ENCODE measurements at regions not wholly inside any gene's neighbourhood (a gene's known extent, or its start where the extent isn't known, plus 50 kb on each side); places are given as distances from the start of the nearest gene placed in this dataset.
"Not testable (repeated sequence)": the region's sequence is repeated elsewhere in the genome, so short reads cannot be mapped to it uniquely, and the experiment has no call there.

- DNase-seq = no peak
Measured at GRCh38 chr1:55888685-55889317, 673.6 kb upstream of the USP24 start.

GRCh38 chr1:55886856-55887712 is 671.9 kb upstream of the USP24 start:
- no peak for DNase-seq

DNA sequence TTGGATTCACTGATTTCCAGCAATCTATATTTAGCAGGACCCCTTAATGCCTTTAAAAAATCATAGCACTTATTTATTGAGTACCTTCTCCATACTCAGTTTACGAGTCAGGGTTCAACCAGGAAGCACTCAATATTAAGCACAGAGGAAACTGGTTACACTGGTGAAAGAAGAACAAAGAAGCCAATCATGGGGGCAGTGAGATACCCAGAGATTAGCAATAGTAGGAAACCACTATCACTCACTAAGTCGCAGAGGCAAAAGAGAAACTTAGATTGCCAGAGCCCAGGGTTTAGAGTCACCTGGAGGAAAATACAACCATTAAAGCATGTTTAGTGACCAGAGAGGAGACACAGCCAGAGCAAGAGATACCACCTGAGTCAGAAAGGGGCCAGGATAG is 670.5 kb upstream of the USP24 start:
- no peak for DNase-seq

DNA sequence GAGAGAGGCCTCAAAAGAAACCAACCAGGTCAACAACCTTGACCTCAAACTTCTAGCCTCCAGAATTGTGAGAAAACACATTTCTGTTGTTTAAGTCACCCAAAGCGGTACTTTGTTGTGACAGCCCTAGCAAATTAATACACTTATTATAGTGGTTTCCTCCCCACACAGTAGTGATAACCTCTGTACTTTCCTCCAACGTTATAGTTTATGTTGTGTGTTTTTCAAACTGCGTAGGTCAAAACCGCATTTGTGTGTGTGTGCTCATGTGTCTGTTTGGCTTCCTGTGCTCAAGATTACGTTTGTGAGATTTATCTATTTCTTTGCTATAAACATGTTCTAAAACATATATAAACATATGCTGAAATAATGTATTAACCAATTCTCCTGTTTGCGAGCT is 667.8 kb upstream of the USP24 start:
- DNase-seq = no peak

GRCh38 chr1:55879346-55879745 is 664.2 kb upstream of the USP24 start:
- DNase-seq = no peak

GRCh38 chr1:55877437-55878232 is 662.5 kb upstream of the USP24 start:
- DNase-seq = no peak

GRCh38 chr1:55876276-55877060 is 661.3 kb upstream of the USP24 start:
- no peak for DNase-seq

GRCh38 chr1:55870106-55870505 is 654.9 kb upstream of the USP24 start:
- DNase-seq = no peak

GRCh38 chr1:55869065-55869464 is 653.9 kb upstream of the USP24 start:
- peak; percentile 68 for DNase-seq

GRCh38 chr1:55868026-55868425 is 652.9 kb upstream of the USP24 start:
- peak; percentile 65 for DNase-seq

GRCh38 chr1:55867304-55867843 is 652.2 kb upstream of the USP24 start:
- no peak for DNase-seq

DNA sequence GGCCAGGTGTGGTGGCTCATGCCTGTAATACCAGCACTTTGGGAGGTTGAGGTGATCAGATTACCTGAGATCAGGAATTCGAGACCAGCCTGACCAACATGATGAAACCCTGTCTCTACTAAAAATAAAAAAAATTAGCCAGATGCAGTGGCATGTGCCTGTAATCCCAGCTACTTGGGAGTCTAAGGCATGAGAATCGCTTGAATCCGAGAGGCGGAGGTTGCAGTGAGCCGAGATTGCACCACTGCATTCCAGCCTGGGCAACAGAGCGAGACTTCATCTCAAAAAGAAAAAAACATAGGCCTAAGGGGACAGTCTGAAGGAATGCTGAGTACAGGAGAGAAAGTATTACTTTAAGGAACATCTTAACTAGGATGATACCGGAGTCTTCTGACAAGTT is 650.6 kb upstream of the USP24 start:
- not testable (repeated sequence) for DNase-seq

DNA sequence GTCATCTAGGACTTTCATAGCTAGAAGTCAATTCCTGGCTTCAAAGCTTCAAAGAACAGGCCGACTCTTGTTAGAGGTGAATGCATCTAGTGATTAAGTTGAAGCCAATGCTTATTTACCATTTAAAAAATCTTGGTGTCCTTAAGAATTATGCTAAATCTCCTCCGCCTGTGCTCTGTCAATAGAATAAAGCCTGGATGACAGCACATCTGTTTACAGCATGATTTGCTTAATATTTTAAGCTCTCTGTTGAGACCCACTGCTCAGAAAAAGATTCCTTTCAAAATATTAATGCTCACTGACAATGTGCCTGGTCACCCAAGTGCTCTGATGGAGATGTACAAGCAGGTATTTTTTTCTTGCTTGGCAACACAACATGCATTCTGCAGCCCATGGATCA is 649.1 kb upstream of the USP24 start:
- DNase-seq = no peak

GRCh38 chr1:55861676-55862340 is 646.6 kb upstream of the USP24 start:
- no peak for DNase-seq

DNA sequence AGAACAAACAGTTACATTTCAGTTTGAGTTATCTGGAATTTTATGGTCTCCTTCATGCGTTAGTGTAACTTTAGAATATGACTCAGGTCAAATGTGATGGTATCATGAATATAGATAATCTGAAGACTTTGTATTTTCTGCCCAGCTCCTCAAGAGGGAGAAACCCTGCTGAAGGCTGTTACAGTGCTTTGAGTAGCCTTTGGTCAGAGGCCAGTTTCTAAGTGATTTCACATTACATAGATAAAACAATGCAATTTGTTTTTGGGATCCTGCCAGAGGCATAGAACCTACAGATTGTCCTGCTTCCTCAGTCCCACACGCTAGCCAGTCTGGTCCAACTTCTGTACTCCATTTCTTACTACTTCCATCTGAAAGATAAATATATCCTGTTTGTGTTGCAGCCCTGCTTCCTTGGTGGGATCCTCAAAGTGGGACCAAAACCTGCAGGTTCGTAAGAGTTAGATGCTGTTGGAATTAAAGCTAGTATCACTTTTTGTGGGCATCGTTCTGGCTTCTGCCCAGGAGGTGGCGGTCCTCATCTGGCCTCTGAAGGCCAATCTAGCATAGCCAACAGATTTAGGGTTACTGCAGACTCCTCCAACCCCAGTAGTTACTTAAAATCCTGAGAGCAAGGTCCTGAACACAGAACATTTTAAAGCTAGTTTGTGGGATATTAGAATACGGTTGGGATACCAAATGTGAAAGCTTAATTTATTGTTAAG is 645.8 kb upstream of the USP24 start:
- DNase-seq = no peak

DNA sequence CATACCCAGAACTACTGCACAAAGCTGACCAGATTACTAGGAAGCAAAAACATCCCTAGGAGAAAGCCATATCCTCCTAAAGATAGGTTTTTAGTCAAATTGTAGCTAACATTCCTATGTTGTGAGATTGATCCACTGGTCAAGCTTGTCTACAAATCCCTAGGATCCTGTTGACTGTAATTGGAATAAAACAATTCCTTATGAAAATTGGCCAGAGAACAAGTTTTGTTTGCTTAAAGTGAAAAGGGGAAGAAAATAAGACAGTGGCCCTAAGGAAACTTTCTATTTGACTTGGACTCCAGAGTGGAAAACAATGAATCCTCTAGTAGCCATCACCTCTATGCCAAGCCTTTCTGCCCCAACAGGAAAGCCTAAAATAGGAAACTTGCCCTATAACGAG is 645.2 kb upstream of the USP24 start:
- DNase-seq = no peak

- DNase-seq = no peak
Measured at GRCh38 chr1:55854911-55855310, 639.7 kb upstream of the USP24 start.

GRCh38 chr1:55848906-55849305 is 633.7 kb upstream of the USP24 start:
- DNase-seq = no peak

DNA sequence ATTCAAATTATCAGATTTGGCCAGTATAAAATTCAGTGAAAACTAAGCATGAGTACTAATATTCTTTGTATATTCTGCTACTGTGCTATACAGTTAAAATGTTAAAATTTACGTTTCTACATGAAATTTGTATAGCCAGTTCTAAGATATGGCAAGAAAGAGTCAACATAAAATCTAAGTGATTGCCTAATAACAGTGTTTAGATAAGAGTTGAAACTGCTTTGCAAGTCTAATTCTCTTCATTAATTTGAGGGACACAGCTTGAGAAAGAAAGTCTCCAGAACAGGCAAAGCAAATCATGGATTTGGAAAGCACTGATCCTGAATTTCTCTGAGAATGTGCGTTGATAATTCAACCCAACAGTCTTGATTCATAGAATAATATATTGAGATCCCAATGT is 630.9 kb upstream of the USP24 start:
- DNase-seq = no peak

DNA sequence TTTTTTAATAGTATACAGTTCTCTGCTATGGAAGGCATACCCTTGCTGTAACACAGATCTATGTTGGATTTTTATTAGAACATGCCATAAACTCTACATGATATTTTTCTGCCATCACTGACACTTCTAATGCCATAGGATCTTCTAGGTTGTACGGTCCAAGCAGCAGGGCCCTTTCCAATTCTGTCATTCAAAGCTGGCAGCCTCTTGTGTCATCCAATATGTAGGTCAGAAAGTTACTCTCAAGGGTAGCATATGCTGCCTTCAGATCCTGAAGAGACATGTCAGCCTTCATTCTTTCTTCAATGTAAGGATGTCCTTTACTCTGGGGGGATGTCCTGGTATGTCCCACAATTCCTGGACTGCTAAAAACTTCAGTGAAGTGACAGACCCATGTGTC is 629.2 kb upstream of the USP24 start:
- DNase-seq = no peak

- no peak for DNase-seq
Measured at GRCh38 chr1:55839626-55840025, 624.5 kb upstream of the USP24 start.
